HG02840 (cell line): ENCODE measurements at regions not wholly inside any gene's neighbourhood (a gene's known extent, or its start where the extent isn't known, plus 50 kb on each side); places are given as distances from the start of the nearest gene placed in this dataset.

Experiments
- ATAC-seq: cut with Tn5 transposase; IDR thresholded peaks from one replicate; pipeline ENCODE4 v1.9.1; 2021; ENCODE audit warnings: mild to moderate bottlenecking, moderate library complexity, moderate number of reproducible peaks; ENCODE audit not compliant: unreplicated experiment, low FRiP score

- no peak for ATAC-seq
Measured at GRCh38 chr15:62565634-62566026, 400.5 kb upstream of the C2CD4B start.

GRCh38 chr15:62566248-62566647 lies 401.2 kb upstream of the C2CD4B start:
- ATAC-seq: no peak

- ATAC-seq: no peak
Measured at GRCh38 chr15:62567501-62567900, 402.4 kb upstream of the C2CD4B start.

GRCh38 chr15:62568004-62568403 lies 402.9 kb upstream of the C2CD4B start:
- no peak for ATAC-seq

GRCh38 chr15:62568702-62569101 lies 403.6 kb upstream of the C2CD4B start:
- no peak for ATAC-seq

- no peak for ATAC-seq
Measured at GRCh38 chr15:62569460-62570404, 404.6 kb upstream of the C2CD4B start.

- ATAC-seq: no peak
Measured at GRCh38 chr15:62570405-62570783, 405.3 kb upstream of the C2CD4B start.

GRCh38 chr15:62571072-62571471 lies 406.0 kb upstream of the C2CD4B start:
- ATAC-seq: no peak

GRCh38 chr15:62572797-62573196 lies 407.7 kb upstream of the C2CD4B start:
- ATAC-seq: no peak

GRCh38 chr15:62573876-62574275 lies 408.8 kb upstream of the C2CD4B start:
- no peak for ATAC-seq

- no peak for ATAC-seq
Measured at GRCh38 chr15:62578546-62578945, 413.5 kb upstream of the C2CD4B start.

- no peak for ATAC-seq
Measured at GRCh38 chr15:62578960-62579359, 413.9 kb upstream of the C2CD4B start.

GRCh38 chr15:62579842-62580241 lies 414.8 kb upstream of the C2CD4B start:
- ATAC-seq: no peak

GRCh38 chr15:62582580-62582979 lies 417.5 kb upstream of the C2CD4B start:
- ATAC-seq: no peak

GRCh38 chr15:62584301-62585235 lies 419.5 kb upstream of the C2CD4B start:
- no peak for ATAC-seq

- ATAC-seq: no peak
Measured at GRCh38 chr15:62588938-62589670, 424.0 kb upstream of the C2CD4B start.

- no peak for ATAC-seq
Measured at GRCh38 chr15:62591842-62592838, 427.1 kb upstream of the C2CD4B start.

GRCh38 chr15:62592920-62593319 lies 427.8 kb upstream of the C2CD4B start:
- no peak for ATAC-seq

GRCh38 chr15:62593681-62594399 lies 428.8 kb upstream of the C2CD4B start:
- no peak for ATAC-seq
